ENCODE measurements at regions not wholly inside any gene's neighbourhood (a gene's known extent, or its start where the extent isn't known, plus 50 kb on each side); places are given as distances from the start of the nearest gene placed in this dataset.

GRCh38 chrX:137401092-137401491 is 164.8 kb upstream of the ZIC3 start:
- H3K4me3 Mint-ChIP-seq = no peak overlapping the region
- ChIA-PET CTCF (no interaction called here), POLR2A (no interaction called here)
- H3K36me3 Mint-ChIP-seq (ENCODE audit: low read depth) = no peaks in the 10 kb centered on the region
- intact Hi-C loops (cut with micrococcal nuclease) = no loop called here
- no peaks in the 10 kb centered on the region for H3K4me1 Mint-ChIP-seq
- H3K9me3 Mint-ChIP-seq = peaks cover 2% of the 10 kb centered on the region
- DNase-seq (no peak), ATAC-seq (ENCODE audit: low read depth) (no peak)
- H3K27ac Mint-ChIP-seq = no peak overlapping the region
- H3K27me3 Mint-ChIP-seq = no peaks in the 10 kb centered on the region
- no peak for TF ChIP-seq CTCF (IDR thresholded peaks at IDR 0.05)

DNA sequence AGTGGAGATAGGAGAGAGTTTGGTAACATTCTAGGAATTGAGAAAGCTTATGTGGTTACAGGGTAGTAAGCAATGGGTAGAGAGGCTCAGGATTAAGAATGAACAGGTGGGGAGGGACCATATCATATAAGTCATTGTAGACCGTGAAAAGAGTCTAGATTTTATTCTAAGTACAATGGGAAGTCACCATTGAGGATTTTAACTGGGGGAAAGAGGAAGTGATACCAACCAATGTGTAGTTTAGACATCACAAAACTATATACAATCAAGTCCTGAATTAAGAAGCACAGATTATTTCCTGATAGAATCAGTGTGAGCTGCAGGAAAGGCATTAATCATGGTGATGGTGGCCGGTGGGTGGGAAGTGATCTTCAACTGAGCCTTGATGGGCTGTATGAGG is 178.3 kb upstream of the ZIC3 start:
- ATAC-seq (ENCODE audit: low read depth) (no peak), DNase-seq (no peak)
- H3K4me1 Mint-ChIP-seq = no peaks in the 10 kb centered on the region
- intact Hi-C loops (cut with micrococcal nuclease) = no loop called here
- no peak overlapping the region for H3K4me3 Mint-ChIP-seq
- TF ChIP-seq CTCF (IDR thresholded peaks at IDR 0.05) = no peak
- H3K9me3 Mint-ChIP-seq = peaks cover 2% of the 10 kb centered on the region
- POLR2A ChIA-PET = no interaction called here
- no peaks in the 10 kb centered on the region for H3K36me3 Mint-ChIP-seq (ENCODE audit: low read depth)
- no peaks in the 10 kb centered on the region for H3K27me3 Mint-ChIP-seq
- no peak overlapping the region for H3K27ac Mint-ChIP-seq
- CTCF ChIA-PET = no interaction called here

- ChIA-PET POLR2A (no interaction called here), CTCF (no interaction called here)
- no peak for ATAC-seq (ENCODE audit: low read depth)
- intact Hi-C loops (cut with micrococcal nuclease) = no loop called here
- Mint-ChIP-seq H3K9me3 (no peaks in the 10 kb centered on the region), H3K4me3 (no peak overlapping the region), H3K27ac (no peak overlapping the region), H3K27me3 (no peaks in the 10 kb centered on the region), H3K4me1 (no peaks in the 10 kb centered on the region), H3K36me3 (ENCODE audit: low read depth) (no peaks in the 10 kb centered on the region)
- DNase-seq = no peak
- TF ChIP-seq CTCF (IDR thresholded peaks at IDR 0.05) = no peak
These were observed 199.8 kb upstream of the ZIC3 start for GRCh38 chrX:137366018-137366633.

DNA sequence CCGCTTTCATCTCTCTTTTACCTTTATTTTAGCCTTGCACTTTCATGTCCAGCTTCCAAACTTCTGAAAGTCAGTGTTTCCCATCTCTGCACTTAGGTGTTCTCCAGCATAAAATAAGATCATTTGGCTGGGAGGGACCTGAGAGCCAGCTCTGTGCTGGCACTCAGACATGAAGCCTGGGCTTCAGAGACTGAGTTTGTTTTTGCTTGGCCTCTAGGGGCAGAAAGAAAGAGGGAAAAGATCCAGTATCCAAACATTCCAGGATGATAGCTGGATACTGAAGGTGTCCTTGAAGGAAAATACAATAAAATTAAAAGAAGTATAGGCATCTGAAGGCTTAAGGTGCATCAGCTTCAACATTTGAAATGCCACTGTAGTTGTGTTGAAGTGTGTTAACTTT is 202.4 kb upstream of the ZIC3 start:
- no peak overlapping the region for H3K27ac Mint-ChIP-seq
- no peaks in the 10 kb centered on the region for H3K36me3 Mint-ChIP-seq (ENCODE audit: low read depth)
- ATAC-seq (ENCODE audit: low read depth) (no peak), DNase-seq (no peak)
- no peak for TF ChIP-seq CTCF (IDR thresholded peaks at IDR 0.05)
- H3K9me3 Mint-ChIP-seq = no peaks in the 10 kb centered on the region
- ChIA-PET CTCF (no interaction called here), POLR2A (no interaction called here)
- intact Hi-C loops (cut with micrococcal nuclease) = no loop called here
- no peak overlapping the region for H3K4me3 Mint-ChIP-seq
- H3K27me3 Mint-ChIP-seq = no peaks in the 10 kb centered on the region
- no peaks in the 10 kb centered on the region for H3K4me1 Mint-ChIP-seq

- ATAC-seq (ENCODE audit: low read depth) = no peak
- CTCF ChIA-PET = no interaction called here
- intact Hi-C loops (cut with micrococcal nuclease) = no loop called here
These were observed 203.3 kb upstream of the ZIC3 start for GRCh38 chrX:137362583-137362982.

More at GRCh38 chrX:137362583-137362982, 203.3 kb upstream of the ZIC3 start:
- Mint-ChIP-seq H3K9me3 (no peaks in the 10 kb centered on the region), H3K27ac (no peak overlapping the region), H3K4me1 (no peaks in the 10 kb centered on the region), H3K27me3 (no peaks in the 10 kb centered on the region), H3K4me3 (no peak overlapping the region), H3K36me3 (ENCODE audit: low read depth) (no peaks in the 10 kb centered on the region)
- POLR2A ChIA-PET = no interaction called here
- no peak for DNase-seq
- no peak for TF ChIP-seq CTCF (IDR thresholded peaks at IDR 0.05)
